RPMI7951 (cell line): ENCODE measurements at regions not wholly inside any gene's neighbourhood (a gene's known extent, or its start where the extent isn't known, plus 50 kb on each side); places are given as distances from the start of the nearest gene placed in this dataset.
"Not testable (repeated sequence)": the region's sequence is repeated elsewhere in the genome, so short reads cannot be mapped to it uniquely, and the experiment has no call there.

Experiments
- DNase-seq: peaks from one replicate; pipeline ENCODE4 v3.0.0-alpha.2; 2012; ENCODE audit warnings: low read depth

DNA sequence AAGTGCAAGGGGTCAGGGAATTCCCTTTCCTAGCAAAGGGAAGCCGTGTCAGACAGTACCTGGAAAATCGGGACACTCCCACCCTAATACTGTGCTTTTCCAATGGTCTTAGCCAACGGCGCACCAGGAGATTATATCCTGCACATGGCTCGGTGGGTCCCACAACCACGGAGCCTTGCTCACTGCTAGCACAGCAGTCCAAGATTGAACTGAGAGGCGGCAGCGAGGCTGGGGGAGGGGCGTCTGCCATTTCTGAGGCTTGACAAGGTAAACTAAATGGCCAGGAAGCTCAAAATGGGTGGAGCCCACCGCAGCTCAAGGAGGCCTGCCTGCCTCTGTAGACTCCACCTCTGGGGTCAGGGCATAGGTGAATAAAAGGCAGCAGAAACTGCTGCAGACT is 76.5 kb upstream of the LINC00632 start:
- not testable (repeated sequence) for DNase-seq

DNA sequence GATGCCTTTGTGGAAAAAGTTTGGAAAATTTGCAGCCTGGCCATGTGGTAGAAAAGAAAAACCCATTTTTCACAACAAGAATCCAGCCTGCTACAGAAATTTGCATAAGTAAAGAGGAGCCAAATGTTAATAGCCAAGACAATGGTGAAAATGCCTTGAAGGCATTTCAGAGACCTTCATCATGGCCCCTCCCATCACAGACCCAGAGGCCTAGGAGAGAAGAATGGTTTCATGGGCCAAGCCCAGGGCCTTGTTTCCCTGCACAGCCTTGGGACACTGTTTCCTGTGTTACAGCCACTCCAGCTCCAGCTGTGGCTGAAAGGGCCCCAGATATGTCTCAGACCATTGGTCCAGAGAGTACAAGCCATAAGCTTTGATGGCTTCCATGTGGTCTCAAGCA is 101.4 kb upstream of the LINC00632 start:
- DNase-seq = no peak

DNA sequence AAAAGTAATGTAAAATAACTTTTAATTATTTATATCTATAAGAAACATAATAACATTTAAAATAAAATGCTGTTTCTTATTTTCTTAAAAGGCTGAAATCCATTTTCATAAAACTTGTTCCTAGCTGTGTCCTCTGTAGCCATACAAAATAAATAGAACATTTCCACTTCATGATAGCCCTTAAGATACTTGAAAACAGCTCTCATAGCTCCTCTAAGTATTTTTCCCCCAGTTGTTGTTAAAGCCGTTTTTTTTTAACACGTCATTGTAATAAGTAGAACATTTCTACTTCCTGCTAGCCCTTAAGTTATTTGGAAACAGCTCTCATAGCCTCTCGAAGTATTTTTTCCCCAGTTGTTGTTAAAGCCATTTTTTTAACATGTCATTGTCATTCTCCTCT is 97.3 kb upstream of the SOX3 start:
- no peak for DNase-seq

DNA sequence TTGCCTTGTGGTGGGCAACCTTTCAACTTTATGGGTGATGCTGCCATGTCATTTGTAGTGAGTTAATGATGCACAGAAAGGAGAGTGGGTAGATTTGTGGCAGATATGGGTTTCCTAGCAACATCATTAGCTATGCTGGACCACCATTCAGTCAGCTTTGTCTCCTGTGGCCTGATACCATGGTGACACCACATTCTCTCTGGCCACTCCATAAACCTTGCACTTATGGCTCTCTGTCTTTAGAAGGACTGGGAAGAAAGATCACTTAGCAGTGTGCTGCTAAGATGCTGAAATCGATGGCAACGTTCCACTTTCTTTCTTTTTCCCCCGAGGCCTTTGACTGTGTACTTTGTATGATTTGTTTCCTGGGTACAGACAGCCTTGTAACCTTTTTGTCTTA is 95.0 kb upstream of the SOX3 start:
- DNase-seq = no peak

DNA sequence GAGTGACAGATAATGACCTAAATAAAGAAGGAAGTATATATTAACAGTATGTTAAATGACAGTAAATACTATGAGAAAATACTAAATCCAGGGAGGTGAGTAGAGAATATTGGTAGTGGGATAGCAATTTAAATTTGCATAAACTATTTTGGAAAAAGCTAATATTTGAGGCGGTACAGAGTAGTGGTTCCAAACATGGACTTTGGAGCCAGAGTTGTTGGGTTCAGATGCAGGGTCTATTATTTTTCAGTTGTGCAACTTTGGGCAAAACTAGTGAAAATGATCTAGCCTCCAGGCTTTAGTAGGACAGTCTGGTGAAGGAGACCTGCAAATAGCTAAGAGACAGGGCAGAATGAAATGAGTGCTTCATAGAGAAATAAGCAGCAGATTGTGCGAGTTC is 84.8 kb upstream of the SOX3 start:
- DNase-seq = no peak

DNA sequence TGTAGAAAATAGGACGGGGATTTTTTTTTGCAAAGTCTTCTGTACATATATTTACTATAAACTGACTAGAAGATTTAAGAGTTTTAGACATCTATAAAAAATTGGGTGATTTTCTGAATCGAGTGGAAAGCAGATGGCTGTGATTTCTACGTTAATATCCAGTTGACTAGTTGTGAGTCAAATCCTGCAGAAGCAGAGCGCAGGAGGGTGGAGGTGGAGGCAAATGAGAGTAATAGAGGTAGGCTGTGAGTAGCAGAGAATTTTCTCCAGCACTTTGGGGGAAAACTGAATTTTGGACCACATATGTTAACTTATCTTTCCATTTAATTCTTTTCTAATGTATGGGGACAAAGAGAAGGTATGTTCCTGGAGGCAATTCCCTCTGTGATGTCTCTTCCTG is 82.1 kb upstream of the SOX3 start:
- DNase-seq = no peak

DNA sequence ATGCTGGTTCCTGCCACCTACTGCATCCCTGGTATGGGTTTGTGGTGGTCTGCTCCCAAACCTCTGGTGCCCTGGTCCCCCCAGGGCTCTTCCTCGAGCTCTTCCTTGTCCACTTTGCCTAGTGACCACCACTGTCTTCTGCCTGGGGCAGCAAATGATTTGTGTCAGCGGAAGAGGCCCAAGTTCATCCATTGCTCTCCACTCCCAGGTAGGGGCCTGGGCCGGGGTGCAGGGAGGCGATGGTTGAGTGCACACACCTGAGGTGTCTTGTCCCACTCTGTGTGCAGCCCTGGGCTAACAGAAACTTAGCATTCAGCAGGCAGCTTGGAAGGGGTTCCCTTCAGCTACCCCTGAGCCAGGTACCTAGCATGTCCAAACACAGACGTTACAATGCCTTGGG is 75.6 kb upstream of the SOX3 start:
- DNase-seq = no peak

DNA sequence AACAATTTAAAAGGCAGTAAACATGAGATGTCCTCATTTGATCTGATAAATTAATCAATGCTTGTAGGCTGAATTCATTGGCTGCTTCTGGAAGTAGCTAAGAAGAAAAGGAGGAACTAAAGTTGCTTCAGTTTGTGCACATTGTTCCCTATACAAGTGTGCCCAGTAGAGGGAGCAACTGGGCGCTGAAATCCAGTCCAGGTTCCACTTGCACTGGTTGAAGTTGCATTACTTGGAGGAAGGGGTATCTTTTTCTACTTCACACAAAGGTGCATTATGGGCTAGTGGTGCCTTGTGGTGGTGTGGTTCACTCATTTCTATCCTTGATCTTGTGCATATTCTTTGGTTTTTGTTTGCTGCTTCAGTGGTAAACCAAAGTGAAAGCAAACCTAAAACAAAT is 67.9 kb upstream of the SOX3 start:
- peak; percentile 15 for DNase-seq

DNA sequence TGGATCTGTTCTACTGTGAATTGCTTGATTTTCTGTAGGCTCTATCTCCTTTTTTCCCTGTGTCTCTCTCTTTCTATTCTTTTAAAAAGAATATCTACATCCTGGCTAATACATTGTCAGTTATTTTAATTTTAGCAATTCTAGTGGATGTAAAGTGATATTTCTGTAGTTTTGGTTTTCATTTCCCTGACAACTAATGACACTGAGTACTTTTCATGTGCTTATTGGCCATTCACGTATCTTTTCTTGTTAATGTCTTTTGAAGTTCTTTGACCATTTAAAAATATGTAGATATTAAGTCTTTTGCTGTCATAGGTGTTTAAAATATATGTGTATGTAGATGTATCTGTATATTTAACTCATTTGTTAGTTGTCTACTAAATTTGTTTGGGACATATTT is 59.0 kb upstream of the SOX3 start:
- no peak for DNase-seq
